ENCODE measurements at regions not wholly inside any gene's neighbourhood (a gene's known extent, or its start where the extent isn't known, plus 50 kb on each side); places are given as distances from the start of the nearest gene placed in this dataset.

- ATAC-seq (ENCODE audit: low FRiP score) (no peak), DNase-seq (ENCODE audit: low spot score) (no peak)
- TF ChIP-seq, protein P1, sequence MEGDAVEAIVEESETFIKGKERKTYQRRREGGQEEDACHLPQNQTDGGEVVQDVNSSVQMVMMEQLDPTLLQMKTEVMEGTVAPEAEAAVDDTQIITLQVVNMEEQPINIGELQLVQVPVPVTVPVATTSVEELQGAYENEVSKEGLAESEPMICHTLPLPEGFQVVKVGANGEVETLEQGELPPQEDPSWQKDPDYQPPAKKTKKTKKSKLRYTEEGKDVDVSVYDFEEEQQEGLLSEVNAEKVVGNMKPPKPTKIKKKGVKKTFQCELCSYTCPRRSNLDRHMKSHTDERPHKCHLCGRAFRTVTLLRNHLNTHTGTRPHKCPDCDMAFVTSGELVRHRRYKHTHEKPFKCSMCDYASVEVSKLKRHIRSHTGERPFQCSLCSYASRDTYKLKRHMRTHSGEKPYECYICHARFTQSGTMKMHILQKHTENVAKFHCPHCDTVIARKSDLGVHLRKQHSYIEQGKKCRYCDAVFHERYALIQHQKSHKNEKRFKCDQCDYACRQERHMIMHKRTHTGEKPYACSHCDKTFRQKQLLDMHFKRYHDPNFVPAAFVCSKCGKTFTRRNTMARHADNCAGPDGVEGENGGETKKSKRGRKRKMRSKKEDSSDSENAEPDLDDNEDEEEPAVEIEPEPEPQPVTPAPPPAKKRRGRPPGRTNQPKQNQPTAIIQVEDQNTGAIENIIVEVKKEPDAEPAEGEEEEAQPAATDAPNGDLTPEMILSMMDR (IDR thresholded peaks at IDR 0.05), result no peak
These were observed 150.2 kb upstream of the HAND2 start for GRCh38 chr4:173680278-173680677.

DNA sequence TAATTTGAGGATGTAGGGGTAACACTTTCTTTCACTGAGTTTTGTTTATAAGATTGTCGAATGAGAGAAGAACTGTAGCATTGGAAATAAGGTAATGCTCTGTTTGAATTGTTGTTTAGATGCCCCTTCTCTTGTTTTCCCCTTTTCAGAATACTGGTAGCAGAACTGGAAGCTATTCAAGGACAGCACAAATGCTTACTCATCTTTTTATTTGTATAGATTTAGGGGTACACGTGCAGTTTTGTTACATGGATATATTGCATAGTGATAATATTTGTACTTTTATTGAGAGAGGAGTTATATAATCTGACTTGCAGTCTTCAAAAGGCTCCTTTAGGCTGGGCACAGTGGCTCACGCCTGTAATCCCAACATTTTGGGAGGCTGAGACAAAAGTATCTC lies 145.4 kb upstream of the HAND2 start:
- ATAC-seq (ENCODE audit: low FRiP score) (no peak), DNase-seq (ENCODE audit: low spot score) (no peak)
- TF ChIP-seq, protein P1 (IDR thresholded peaks at IDR 0.05), result no peak

DNA sequence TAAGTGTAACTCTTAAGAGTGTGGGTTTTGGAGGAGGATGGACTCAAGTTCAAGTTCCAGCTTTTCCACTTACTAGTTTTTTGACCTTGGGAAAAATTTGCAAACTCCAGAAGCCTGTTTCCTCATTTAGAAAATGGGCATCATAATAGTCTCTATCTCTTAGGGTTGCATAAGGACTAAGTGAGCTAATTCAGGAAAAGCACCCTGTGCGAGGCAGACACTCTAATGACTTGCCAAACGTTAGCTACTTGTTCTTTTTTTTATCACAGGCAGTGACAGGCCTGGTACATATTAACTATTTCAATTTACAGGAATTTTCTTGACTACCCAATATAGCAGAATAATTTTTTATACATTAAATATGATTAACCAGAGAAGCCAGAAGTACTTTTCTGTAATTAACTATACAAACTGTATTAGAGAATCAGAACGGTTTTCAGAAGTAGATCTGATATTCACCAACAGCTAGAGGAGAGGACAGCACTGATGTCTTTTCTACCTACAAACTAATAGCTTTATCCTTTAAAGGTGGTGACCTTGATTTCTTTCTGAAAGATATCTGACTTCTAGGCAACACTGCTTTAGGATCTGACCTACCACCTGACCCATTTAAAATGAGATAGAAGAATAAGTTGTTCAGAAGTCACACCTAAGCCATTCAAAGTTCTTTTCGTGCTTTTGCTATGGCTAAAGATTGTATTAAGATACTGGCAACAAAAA lies 139.6 kb upstream of the HAND2 start:
- DNase-seq (ENCODE audit: low spot score) (no peak), ATAC-seq (ENCODE audit: low FRiP score) (no peak)
- TF ChIP-seq, protein P1 (IDR thresholded peaks at IDR 0.05), result no peak

DNA sequence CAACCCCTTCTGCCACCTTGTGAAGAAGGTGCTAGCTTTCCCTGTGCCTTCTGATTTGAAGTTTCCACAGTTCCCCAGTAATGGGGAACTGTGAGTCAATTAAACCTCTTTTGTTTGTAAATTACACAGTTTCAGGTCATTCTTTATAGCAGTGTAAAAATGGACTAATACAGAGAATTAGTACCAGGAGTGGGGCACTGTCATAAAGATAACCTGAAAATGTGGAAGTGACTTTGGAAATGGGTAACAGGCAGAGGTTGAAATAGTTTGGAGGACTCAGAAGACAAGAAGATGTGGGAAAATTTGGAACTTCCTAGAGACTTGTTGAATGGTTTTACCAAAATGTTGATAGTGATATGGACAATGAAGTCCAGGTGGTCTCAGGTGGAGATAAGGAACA lies 131.0 kb upstream of the HAND2 start:
- no peak for DNase-seq (ENCODE audit: low spot score)
- ATAC-seq (ENCODE audit: low FRiP score), result no peak
- TF ChIP-seq, protein P1 (IDR thresholded peaks at IDR 0.05), result no peak

GRCh38 chr4:173656898-173657297 lies 126.9 kb upstream of the HAND2 start:
- TF ChIP-seq, protein P1 (IDR thresholded peaks at IDR 0.05), result no peak
- ATAC-seq (ENCODE audit: low FRiP score) (no peak), DNase-seq (ENCODE audit: low spot score) (no peak)

- TF ChIP-seq, protein P1 (IDR thresholded peaks at IDR 0.05), result no peak
- DNase-seq (ENCODE audit: low spot score) (no peak), ATAC-seq (ENCODE audit: low FRiP score) (peak; percentile 57)
These were observed 122.4 kb upstream of the HAND2 start for GRCh38 chr4:173652283-173652931.

Measured in omental fat pad (tissue), 3 donors.